ENCODE measurements at regions not wholly inside any gene's neighbourhood (a gene's known extent, or its start where the extent isn't known, plus 50 kb on each side); places are given as distances from the start of the nearest gene placed in this dataset.

- no peaks in the 10 kb centered on the region for H3K9me2 ChIP-seq (replicated peaks; ENCODE audit: control insufficient read depth, low read length)
- H3K27me3 ChIP-seq (ENCODE audit: control insufficient read depth, low read length): no peaks in the 10 kb centered on the region
- H3K27ac ChIP-seq (ENCODE audit: low read depth, low read length): no peak overlapping the region
- H3K9me3 ChIP-seq (ENCODE audit: control insufficient read depth, insufficient read depth, low read length): no peaks in the 10 kb centered on the region
- H3K4me1 ChIP-seq (ENCODE audit: control insufficient read depth, low read length): no peaks in the 10 kb centered on the region
- H3K79me2 ChIP-seq (ENCODE audit: control insufficient read depth, low read length): no peaks in the 10 kb centered on the region
- no peak overlapping the region for H3K4me3 ChIP-seq (ENCODE audit: low read length)
- no peaks in the 10 kb centered on the region for H3F3A ChIP-seq (ENCODE audit: control insufficient read depth, insufficient read depth)
- TF ChIP-seq CTCF (IDR thresholded peaks at IDR 0.05; ENCODE audit: low read depth, low read length, poor library complexity, severe bottlenecking): no peak
- no peak for TF ChIP-seq EZH2phosphoT487 (IDR thresholded peaks at IDR 0.05; ENCODE audit: borderline replicate concordance, low read length)
- H3K4me2 ChIP-seq (ENCODE audit: low read length): no peak overlapping the region
- H4K20me1 ChIP-seq (ENCODE audit: control insufficient read depth, insufficient read depth, low read depth, low read length): no peaks in the 10 kb centered on the region
- no peaks in the 10 kb centered on the region for H3K36me3 ChIP-seq (ENCODE audit: control insufficient read depth, low read length)
Observed at GRCh38 chr6:71725126-71725470, 161.3 kb upstream of the RIMS1 start.

DNA sequence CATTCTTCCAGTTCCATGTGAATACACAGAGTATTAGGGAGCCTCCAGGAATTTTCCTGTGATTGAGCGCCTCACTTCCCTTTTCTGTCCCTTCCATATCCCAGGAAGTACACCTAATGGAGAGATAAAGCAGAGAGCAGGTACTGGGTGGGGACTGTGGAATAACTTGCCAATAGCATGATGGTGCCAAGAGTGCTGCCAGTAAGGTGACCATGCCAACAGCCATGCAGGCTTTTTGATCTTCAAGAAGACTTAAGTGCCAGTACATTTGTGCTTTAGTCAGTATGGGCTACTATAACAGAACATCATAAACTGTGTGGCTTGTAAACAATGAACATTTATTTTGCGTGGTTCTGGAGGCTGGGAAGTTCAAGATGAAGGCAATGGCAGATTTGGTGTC is 160.2 kb upstream of the RIMS1 start:
- no peaks in the 10 kb centered on the region for H3K9me3 ChIP-seq (ENCODE audit: control insufficient read depth, insufficient read depth, low read length)
- no peak overlapping the region for H3K27ac ChIP-seq (ENCODE audit: low read depth, low read length)
- no peak overlapping the region for H3K4me2 ChIP-seq (ENCODE audit: low read length)
- no peaks in the 10 kb centered on the region for H3K36me3 ChIP-seq (ENCODE audit: control insufficient read depth, low read length)
- TF ChIP-seq EZH2phosphoT487 (IDR thresholded peaks at IDR 0.05; ENCODE audit: borderline replicate concordance, low read length) (no peak), CTCF (IDR thresholded peaks at IDR 0.05; ENCODE audit: low read depth, low read length, poor library complexity, severe bottlenecking) (no peak)
- no peaks in the 10 kb centered on the region for H3K79me2 ChIP-seq (ENCODE audit: control insufficient read depth, low read length)
- H3F3A ChIP-seq (ENCODE audit: control insufficient read depth, insufficient read depth): no peaks in the 10 kb centered on the region
- no peaks in the 10 kb centered on the region for H3K27me3 ChIP-seq (ENCODE audit: control insufficient read depth, low read length)
- no peaks in the 10 kb centered on the region for H3K4me1 ChIP-seq (ENCODE audit: control insufficient read depth, low read length)
- H3K9me2 ChIP-seq (replicated peaks; ENCODE audit: control insufficient read depth, low read length): no peaks in the 10 kb centered on the region
- no peak overlapping the region for H3K4me3 ChIP-seq (ENCODE audit: low read length)
- no peaks in the 10 kb centered on the region for H4K20me1 ChIP-seq (ENCODE audit: control insufficient read depth, insufficient read depth, low read depth, low read length)

DNA sequence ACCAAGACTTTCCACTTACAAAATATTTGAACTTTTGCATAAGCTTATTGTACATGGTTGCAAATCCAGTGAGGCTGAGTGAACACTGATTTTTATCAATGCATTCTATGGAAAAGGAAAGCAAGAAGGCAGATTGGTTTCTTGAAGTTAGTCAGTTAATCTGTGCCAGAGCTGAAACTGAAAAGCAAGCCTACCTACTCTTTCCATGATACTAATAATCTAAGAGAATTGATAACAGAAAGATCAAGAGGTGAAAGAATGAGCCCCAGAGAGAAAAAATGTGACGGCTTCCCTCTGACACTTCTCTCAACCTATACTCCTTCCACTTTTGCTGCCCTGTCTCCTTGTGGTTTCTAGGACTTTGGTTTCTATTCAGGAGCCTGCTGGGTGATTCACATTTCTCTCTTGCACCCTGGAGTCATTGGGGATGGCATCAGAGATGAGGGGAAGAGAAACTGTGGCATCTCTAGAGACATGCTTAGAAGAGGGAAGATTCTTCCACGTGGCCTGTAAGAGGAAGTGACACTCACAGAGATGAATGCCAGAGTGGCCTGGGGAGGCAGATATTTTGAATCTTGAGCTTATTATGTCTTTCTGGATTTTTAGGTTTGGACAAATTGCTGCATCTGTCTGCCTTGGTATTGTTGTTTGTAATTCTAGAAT is 158.6 kb upstream of the RIMS1 start:
- Histone ChIP-seq H3K9me3 (ENCODE audit: control insufficient read depth, insufficient read depth, low read length) (no peaks in the 10 kb centered on the region), H3K79me2 (ENCODE audit: control insufficient read depth, low read length) (no peaks in the 10 kb centered on the region), H3K36me3 (ENCODE audit: control insufficient read depth, low read length) (no peaks in the 10 kb centered on the region), H3K4me1 (ENCODE audit: control insufficient read depth, low read length) (no peaks in the 10 kb centered on the region), H3K9me2 (replicated peaks; ENCODE audit: control insufficient read depth, low read length) (no peaks in the 10 kb centered on the region), H3K27ac (ENCODE audit: low read depth, low read length) (no peak overlapping the region), H3K4me3 (ENCODE audit: low read length) (no peak overlapping the region), H3K27me3 (ENCODE audit: control insufficient read depth, low read length) (no peaks in the 10 kb centered on the region), H4K20me1 (ENCODE audit: control insufficient read depth, insufficient read depth, low read depth, low read length) (no peaks in the 10 kb centered on the region), H3F3A (ENCODE audit: control insufficient read depth, insufficient read depth) (no peaks in the 10 kb centered on the region), H3K4me2 (ENCODE audit: low read length) (no peak overlapping the region)
- TF ChIP-seq EZH2phosphoT487 (IDR thresholded peaks at IDR 0.05; ENCODE audit: borderline replicate concordance, low read length) (no peak), CTCF (IDR thresholded peaks at IDR 0.05; ENCODE audit: low read depth, low read length, poor library complexity, severe bottlenecking) (no peak)

Data from DOHH2 (cell line).